ENCODE measurements at regions not wholly inside any gene's neighbourhood (a gene's known extent, or its start where the extent isn't known, plus 50 kb on each side); places are given as distances from the start of the nearest gene placed in this dataset.

DNA sequence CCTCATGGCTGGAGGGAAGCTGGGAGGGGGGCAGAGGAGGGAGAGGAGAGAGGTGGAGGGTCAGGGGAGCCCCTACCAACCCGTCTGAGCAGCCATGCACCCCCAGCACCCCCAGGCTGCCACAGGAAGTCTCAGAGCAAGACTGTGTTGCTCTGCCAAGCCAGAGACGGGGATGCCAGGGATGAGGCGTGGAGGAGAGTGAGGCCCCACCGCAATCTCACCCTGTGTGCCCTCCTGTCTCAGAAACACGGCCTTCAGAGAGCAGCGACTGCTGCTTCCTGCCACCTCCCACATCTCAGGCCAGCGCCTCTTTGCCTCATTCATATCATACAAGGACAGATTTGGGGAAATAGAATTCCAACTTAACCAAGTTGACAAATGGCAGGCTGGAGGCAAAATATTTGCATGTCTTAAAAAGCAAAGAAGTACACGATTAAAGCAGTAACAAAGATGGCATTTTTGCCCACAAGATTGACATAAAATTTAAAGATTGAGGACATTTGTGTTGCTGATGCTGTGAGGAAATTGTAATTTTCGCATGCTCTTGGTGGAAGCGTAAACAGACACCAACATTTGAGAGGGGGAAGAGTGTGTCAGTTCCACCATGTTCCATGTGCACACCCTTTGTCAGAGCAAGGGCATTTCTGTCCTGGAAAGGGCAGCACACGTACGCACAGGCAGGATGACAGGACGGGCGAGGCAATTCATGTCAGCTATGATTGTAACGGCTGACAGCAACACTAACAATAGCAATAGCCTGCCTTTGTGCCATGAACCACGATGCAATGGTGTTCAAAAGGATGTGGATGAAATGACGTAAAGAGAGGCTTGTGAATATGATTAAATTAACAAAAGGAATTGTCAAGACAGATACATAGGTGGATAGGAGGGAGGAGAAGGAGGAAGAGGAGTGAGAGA is 59.0 kb upstream of the BACE2 start:
- Histone ChIP-seq H3K36me3 (replicated peaks; ENCODE audit: insufficient read depth, low read depth) (no peaks in the 10 kb centered on the region), H3K9me3 (ENCODE audit: low read depth) (no peaks in the 10 kb centered on the region), H3K79me2 (no peaks in the 10 kb centered on the region), H3K4me3 (no peak overlapping the region), H3K4me1 (ENCODE audit: insufficient read depth) (peaks cover 4% of the 10 kb centered on the region), H4K20me1 (ENCODE audit: insufficient read depth, poor library complexity, severe bottlenecking) (no peaks in the 10 kb centered on the region), H3K9me2 (replicated peaks; ENCODE audit: insufficient read depth) (no peaks in the 10 kb centered on the region), H3K27ac (no peak overlapping the region), H3K27me3 (peaks cover 3% of the 10 kb centered on the region), H3K4me2 (no peak overlapping the region), H2AFZ (no peak overlapping the region)
- 82% methylated on average over 16 of the region's 17 CpGs for WGBS (ENCODE audit: low lambda C conversion rate, missing lambda C conversion rate)
- no peak for DNase-seq (ENCODE audit: low spot score)
- TF ChIP-seq EZH2 (IDR thresholded peaks at IDR 0.05; ENCODE audit: borderline replicate concordance): no peak
- TF ChIP-seq, protein P1, sequence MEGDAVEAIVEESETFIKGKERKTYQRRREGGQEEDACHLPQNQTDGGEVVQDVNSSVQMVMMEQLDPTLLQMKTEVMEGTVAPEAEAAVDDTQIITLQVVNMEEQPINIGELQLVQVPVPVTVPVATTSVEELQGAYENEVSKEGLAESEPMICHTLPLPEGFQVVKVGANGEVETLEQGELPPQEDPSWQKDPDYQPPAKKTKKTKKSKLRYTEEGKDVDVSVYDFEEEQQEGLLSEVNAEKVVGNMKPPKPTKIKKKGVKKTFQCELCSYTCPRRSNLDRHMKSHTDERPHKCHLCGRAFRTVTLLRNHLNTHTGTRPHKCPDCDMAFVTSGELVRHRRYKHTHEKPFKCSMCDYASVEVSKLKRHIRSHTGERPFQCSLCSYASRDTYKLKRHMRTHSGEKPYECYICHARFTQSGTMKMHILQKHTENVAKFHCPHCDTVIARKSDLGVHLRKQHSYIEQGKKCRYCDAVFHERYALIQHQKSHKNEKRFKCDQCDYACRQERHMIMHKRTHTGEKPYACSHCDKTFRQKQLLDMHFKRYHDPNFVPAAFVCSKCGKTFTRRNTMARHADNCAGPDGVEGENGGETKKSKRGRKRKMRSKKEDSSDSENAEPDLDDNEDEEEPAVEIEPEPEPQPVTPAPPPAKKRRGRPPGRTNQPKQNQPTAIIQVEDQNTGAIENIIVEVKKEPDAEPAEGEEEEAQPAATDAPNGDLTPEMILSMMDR (IDR thresholded peaks at IDR 0.05; ENCODE audit: poor library complexity): no peak
- TF ChIP-seq EZH2phosphoT487 (IDR thresholded peaks at IDR 0.05; ENCODE audit: low read depth, severe bottlenecking, unreplicated experiment): no peak

DNA sequence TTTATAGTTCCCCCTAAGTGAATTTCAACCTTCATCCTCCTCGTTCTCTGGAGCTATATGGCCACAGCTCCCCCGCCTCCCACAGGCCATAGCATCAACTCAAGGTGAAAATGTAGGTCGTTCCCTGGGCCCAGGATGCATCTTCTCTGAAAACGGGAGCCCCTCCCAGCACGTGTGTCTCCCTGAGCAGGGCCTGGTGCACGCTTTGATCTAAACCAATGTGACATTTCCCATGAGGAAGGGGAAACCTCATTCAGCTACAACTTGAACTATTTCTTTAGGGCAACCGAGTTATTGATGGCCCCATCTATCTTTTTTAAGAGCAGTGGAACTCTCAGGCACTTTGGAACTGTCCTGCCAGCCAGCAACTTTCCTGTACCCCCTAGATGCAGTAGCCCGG is 57.8 kb upstream of the BACE2 start:
- no peaks in the 10 kb centered on the region for H3K36me3 ChIP-seq (replicated peaks; ENCODE audit: insufficient read depth, low read depth)
- H4K20me1 ChIP-seq (ENCODE audit: insufficient read depth, poor library complexity, severe bottlenecking): no peaks in the 10 kb centered on the region
- WGBS (ENCODE audit: low lambda C conversion rate, missing lambda C conversion rate): 78% methylated on average over 8 of the region's 8 CpGs
- peaks cover 3% of the 10 kb centered on the region for H3K27me3 ChIP-seq
- TF ChIP-seq EZH2 (IDR thresholded peaks at IDR 0.05; ENCODE audit: borderline replicate concordance) (no peak), EZH2phosphoT487 (IDR thresholded peaks at IDR 0.05; ENCODE audit: low read depth, severe bottlenecking, unreplicated experiment) (no peak)
- TF ChIP-seq, protein P1 (IDR thresholded peaks at IDR 0.05; ENCODE audit: poor library complexity): no peak
- DNase-seq (ENCODE audit: low spot score): no peak
- H3K4me3 ChIP-seq: no peak overlapping the region
- no peak overlapping the region for H2AFZ ChIP-seq
- H3K79me2 ChIP-seq: no peaks in the 10 kb centered on the region
- peaks cover 4% of the 10 kb centered on the region for H3K4me1 ChIP-seq (ENCODE audit: insufficient read depth)
- H3K4me2 ChIP-seq: no peak overlapping the region
- no peaks in the 10 kb centered on the region for H3K9me3 ChIP-seq (ENCODE audit: low read depth)
- no peak overlapping the region for H3K27ac ChIP-seq
- no peaks in the 10 kb centered on the region for H3K9me2 ChIP-seq (replicated peaks; ENCODE audit: insufficient read depth)

DNA sequence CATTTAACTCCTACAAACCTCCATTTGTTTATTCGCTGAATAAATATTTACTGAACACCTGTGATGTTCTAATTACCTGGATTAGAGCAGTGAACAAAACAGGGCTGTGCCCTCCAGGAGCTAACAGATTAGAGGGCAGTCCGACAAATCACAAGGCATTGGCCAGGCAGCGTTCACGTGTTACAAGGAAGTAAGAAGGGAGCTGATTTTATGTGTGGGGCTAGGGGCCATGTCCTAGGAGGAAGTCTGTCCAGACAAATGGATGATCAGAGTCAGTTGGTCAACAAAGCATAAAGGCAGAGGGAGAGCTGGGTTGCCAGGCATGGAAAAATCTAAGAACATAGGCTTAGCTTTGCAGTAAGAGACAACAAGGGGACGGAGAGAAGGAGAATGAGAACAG is 57.3 kb upstream of the BACE2 start:
- Histone ChIP-seq H3K9me3 (ENCODE audit: low read depth) (no peaks in the 10 kb centered on the region), H4K20me1 (ENCODE audit: insufficient read depth, poor library complexity, severe bottlenecking) (no peaks in the 10 kb centered on the region), H3K9me2 (replicated peaks; ENCODE audit: insufficient read depth) (no peaks in the 10 kb centered on the region), H3K36me3 (replicated peaks; ENCODE audit: insufficient read depth, low read depth) (no peaks in the 10 kb centered on the region), H3K4me3 (no peak overlapping the region), H3K27ac (no peak overlapping the region), H3K4me2 (no peak overlapping the region), H3K79me2 (no peaks in the 10 kb centered on the region), H2AFZ (no peak overlapping the region), H3K27me3 (peaks cover 3% of the 10 kb centered on the region), H3K4me1 (ENCODE audit: insufficient read depth) (peaks cover 4% of the 10 kb centered on the region)
- TF ChIP-seq, protein P1 (IDR thresholded peaks at IDR 0.05; ENCODE audit: poor library complexity): no peak
- TF ChIP-seq EZH2phosphoT487 (IDR thresholded peaks at IDR 0.05; ENCODE audit: low read depth, severe bottlenecking, unreplicated experiment) (no peak), EZH2 (IDR thresholded peaks at IDR 0.05; ENCODE audit: borderline replicate concordance) (no peak)
- WGBS (ENCODE audit: low lambda C conversion rate, missing lambda C conversion rate): 83% methylated on average over 5 of the region's 5 CpGs
- DNase-seq (ENCODE audit: low spot score): no peak

Measured in hepatocyte (in vitro differentiated cells).